Karpas-422 (cell line): ENCODE measurements at regions not wholly inside any gene's neighbourhood (a gene's known extent, or its start where the extent isn't known, plus 50 kb on each side); places are given as distances from the start of the nearest gene placed in this dataset.

Experiments used
- DNase-seq: peaks from one replicate; pipeline ENCODE4 v3.0.0-alpha.2; 2015
- H2AFZ ChIP-seq: fragments of 200-600 bp; sonication (generic); 2 replicates; pipeline ENCODE4 v1.6.1; 2014; ENCODE audit warnings: antibody characterized with exemption, low read length, mixed read lengths
- H3K27ac ChIP-seq: fragments of 200-600 bp; sonication (generic); 2 replicates; pipeline ENCODE4 v1.5.1; 2014; ENCODE audit warnings: mild to moderate bottlenecking, low read length, moderate library complexity
- H3K27me3 ChIP-seq: fragments of 200-600 bp; sonication (generic); 2 replicates; pipeline ENCODE4 v1.6.1; 2014; ENCODE audit warnings: low read length, mixed read lengths
- H3K36me3 ChIP-seq: fragments of 200-600 bp; sonication (generic); 2 replicates; pipeline ENCODE4 v1.6.1; 2014; ENCODE audit warnings: low read length, mixed read lengths; ENCODE audit not compliant: insufficient read depth
- H3K4me1 ChIP-seq: fragments of 200-600 bp; sonication (generic); 2 replicates; pipeline ENCODE4 v1.6.1; 2014; ENCODE audit warnings: mild to moderate bottlenecking, low read length, mixed read lengths
- H3K4me2 ChIP-seq: fragments of 200-600 bp; sonication (generic); 2 replicates; pipeline ENCODE4 v1.6.1; 2014; ENCODE audit warnings: low read length, low read depth, mild to moderate bottlenecking; ENCODE audit not compliant: poor library complexity, severe bottlenecking
- H3K4me3 ChIP-seq: fragments of 200-600 bp; sonication (generic); 2 replicates; pipeline ENCODE4 v1.5.1; 2014; ENCODE audit warnings: mild to moderate bottlenecking, antibody characterized with exemption, low read length, mixed read lengths
- H3K79me2 ChIP-seq: fragments of 200-600 bp; sonication (generic); 2 replicates; pipeline ENCODE4 v1.6.1; 2014; ENCODE audit warnings: mild to moderate bottlenecking, low read length, mixed read lengths
- H3K9ac ChIP-seq: fragments of 200-600 bp; sonication (generic); 2 replicates; pipeline ENCODE4 v1.6.0; 2014; ENCODE audit warnings: low read length
- H3K9me2 ChIP-seq: fragments of 200-600 bp; sonication (generic), shearing (Covaris generic); replicated peaks from 2 replicates; pipeline ENCODE4 v1.6.0; 2014; ENCODE audit warnings: mild to moderate bottlenecking, low read length, moderate library complexity; ENCODE audit not compliant: insufficient read depth
- H3K9me3 ChIP-seq: fragments of 300-700, 200-600 bp; sonication (generic); 2 replicates; pipeline ENCODE4 v1.6.1; 2014; ENCODE audit warnings: low read length, mixed read lengths
- H4K20me1 ChIP-seq: fragments of 200-600 bp; sonication (generic); 2 replicates; pipeline ENCODE4 v1.6.1; 2014; ENCODE audit warnings: mild to moderate bottlenecking, antibody characterized with exemption, low read length, low read depth; ENCODE audit not compliant: insufficient read depth

DNA sequence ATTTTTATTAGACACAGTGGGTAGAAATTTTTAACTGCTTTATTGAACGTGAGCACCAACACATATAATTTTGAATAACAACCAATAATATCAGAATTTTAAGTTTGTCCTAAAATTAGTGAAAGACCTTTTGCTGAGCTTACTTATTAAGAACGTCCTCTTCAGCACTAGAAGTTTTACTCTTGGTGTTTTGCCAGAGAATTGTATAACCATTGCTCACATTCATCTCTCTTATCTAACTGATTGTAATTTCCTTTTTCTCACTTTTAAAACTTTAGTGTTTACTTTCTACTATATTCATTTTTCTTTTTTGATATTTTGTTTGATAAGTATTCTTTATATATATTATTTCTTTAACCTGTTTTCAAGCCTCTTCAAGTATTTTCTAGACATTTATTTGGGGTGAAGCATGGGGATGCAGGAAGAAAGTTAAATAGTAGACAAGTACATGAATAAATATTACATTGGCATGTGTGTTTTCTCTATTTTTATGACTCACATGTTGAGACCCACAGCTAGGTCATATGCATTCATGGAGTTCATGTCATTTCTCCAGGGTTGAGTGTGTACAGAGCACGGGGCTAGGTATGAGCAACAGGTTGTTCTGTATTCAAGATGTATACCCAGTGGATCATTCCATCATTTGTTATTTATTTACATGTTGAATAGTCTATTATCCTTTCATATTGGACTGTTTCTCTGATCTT lies 90.6 kb downstream of the ATP6V1G3 start:
- H3K9me2 ChIP-seq = no peaks in the 10 kb centered on the region
- no peaks in the 10 kb centered on the region for H3K79me2 ChIP-seq
- DNase-seq = no peak
- no peak overlapping the region for H2AFZ ChIP-seq
- no peaks in the 10 kb centered on the region for H3K36me3 ChIP-seq
- no peak overlapping the region for H3K27ac ChIP-seq
- no peak overlapping the region for H3K4me3 ChIP-seq
- no peaks in the 10 kb centered on the region for H3K27me3 ChIP-seq
- H3K9ac ChIP-seq = no peak overlapping the region
- no peaks in the 10 kb centered on the region for H3K4me1 ChIP-seq
- H3K4me2 ChIP-seq = no peak overlapping the region
- H3K9me3 ChIP-seq = no peaks in the 10 kb centered on the region
- H4K20me1 ChIP-seq = no peaks in the 10 kb centered on the region

- Histone ChIP-seq H3K27ac (no peak overlapping the region), H3K27me3 (no peaks in the 10 kb centered on the region), H3K9me2 (no peaks in the 10 kb centered on the region), H3K4me3 (no peak overlapping the region), H3K4me1 (no peaks in the 10 kb centered on the region), H3K36me3 (no peaks in the 10 kb centered on the region), H3K4me2 (no peak overlapping the region), H2AFZ (no peak overlapping the region), H3K9me3 (no peaks in the 10 kb centered on the region), H4K20me1 (no peaks in the 10 kb centered on the region), H3K9ac (no peak overlapping the region), H3K79me2 (no peaks in the 10 kb centered on the region)
- DNase-seq = no peak
Observed at GRCh38 chr1:198449261-198449660, 91.2 kb downstream of the ATP6V1G3 start.

DNA sequence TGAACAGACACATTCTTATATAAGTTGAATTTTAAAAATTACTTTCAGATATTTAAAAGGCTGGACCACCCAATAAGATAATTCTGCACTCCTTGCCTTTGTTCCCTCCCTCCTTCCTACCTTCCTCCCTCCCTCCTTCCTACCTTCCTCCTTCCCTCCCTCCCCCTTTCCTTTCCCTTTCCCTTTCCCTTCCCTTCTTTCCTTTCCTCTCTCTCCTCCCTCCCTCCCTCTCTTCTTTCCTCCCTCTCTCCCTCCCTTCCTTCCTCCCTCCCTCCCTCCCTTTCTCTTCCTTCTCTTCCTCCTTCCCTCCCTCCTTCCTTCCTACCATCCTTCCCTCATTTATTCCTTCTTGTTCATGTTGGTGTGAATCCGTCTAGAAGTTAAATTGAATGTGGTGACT lies 93.0 kb downstream of the ATP6V1G3 start:
- Histone ChIP-seq H4K20me1 (no peaks in the 10 kb centered on the region), H3K4me2 (no peak overlapping the region), H3K9ac (no peak overlapping the region), H3K79me2 (no peaks in the 10 kb centered on the region), H3K27me3 (no peaks in the 10 kb centered on the region), H3K4me3 (no peak overlapping the region), H2AFZ (no peak overlapping the region), H3K9me3 (no peaks in the 10 kb centered on the region), H3K36me3 (no peaks in the 10 kb centered on the region), H3K27ac (no peak overlapping the region), H3K9me2 (no peaks in the 10 kb centered on the region), H3K4me1 (no peaks in the 10 kb centered on the region)
- no peak for DNase-seq

- no peaks in the 10 kb centered on the region for H3K4me1 ChIP-seq
- H3K36me3 ChIP-seq = no peaks in the 10 kb centered on the region
- H2AFZ ChIP-seq = no peak overlapping the region
- DNase-seq = no peak
- H3K4me2 ChIP-seq = no peak overlapping the region
- H4K20me1 ChIP-seq = no peaks in the 10 kb centered on the region
- no peak overlapping the region for H3K27ac ChIP-seq
- H3K4me3 ChIP-seq = no peak overlapping the region
- H3K9me3 ChIP-seq = no peaks in the 10 kb centered on the region
- H3K79me2 ChIP-seq = no peaks in the 10 kb centered on the region
- H3K9ac ChIP-seq = no peak overlapping the region
- H3K9me2 ChIP-seq = no peaks in the 10 kb centered on the region
- no peaks in the 10 kb centered on the region for H3K27me3 ChIP-seq
Observed at GRCh38 chr1:198445872-198446271, 94.6 kb downstream of the ATP6V1G3 start.

DNA sequence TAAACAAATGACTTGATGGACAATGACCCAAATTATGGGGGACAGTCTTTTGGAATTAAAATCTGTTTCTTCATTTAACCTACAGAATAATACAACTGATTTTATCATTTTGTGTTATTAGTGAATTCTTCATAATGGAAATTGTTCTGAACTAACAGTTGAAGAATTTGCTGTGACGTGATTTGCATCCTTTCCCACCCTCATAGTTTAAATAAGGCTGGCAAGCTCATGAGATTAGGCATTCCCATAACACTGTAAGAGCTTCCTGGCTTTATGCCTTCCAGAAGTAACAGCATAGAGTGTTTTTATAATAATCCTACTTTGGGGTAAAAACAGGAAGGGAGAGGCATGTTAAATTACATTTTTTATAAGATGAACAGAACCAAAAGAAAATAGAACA lies 95.7 kb downstream of the ATP6V1G3 start:
- no peaks in the 10 kb centered on the region for H3K9me3 ChIP-seq
- no peaks in the 10 kb centered on the region for H3K4me1 ChIP-seq
- no peaks in the 10 kb centered on the region for H3K27me3 ChIP-seq
- DNase-seq = no peak
- H3K79me2 ChIP-seq = no peaks in the 10 kb centered on the region
- H3K36me3 ChIP-seq = no peaks in the 10 kb centered on the region
- H4K20me1 ChIP-seq = no peaks in the 10 kb centered on the region
- no peak overlapping the region for H2AFZ ChIP-seq
- H3K27ac ChIP-seq = no peak overlapping the region
- H3K4me3 ChIP-seq = no peak overlapping the region
- H3K9ac ChIP-seq = no peak overlapping the region
- H3K4me2 ChIP-seq = no peak overlapping the region
- H3K9me2 ChIP-seq = no peaks in the 10 kb centered on the region

GRCh38 chr1:198443365-198444233 lies 96.9 kb downstream of the ATP6V1G3 start:
- no peaks in the 10 kb centered on the region for H3K4me1 ChIP-seq
- no peak overlapping the region for H3K4me2 ChIP-seq
- no peak overlapping the region for H3K4me3 ChIP-seq
- no peak overlapping the region for H3K27ac ChIP-seq
- DNase-seq = no peak
- H3K27me3 ChIP-seq = no peaks in the 10 kb centered on the region
- H3K9me2 ChIP-seq = no peaks in the 10 kb centered on the region
- H3K79me2 ChIP-seq = no peaks in the 10 kb centered on the region
- H3K9me3 ChIP-seq = no peaks in the 10 kb centered on the region
- no peak overlapping the region for H2AFZ ChIP-seq
- no peaks in the 10 kb centered on the region for H4K20me1 ChIP-seq
- H3K36me3 ChIP-seq = no peaks in the 10 kb centered on the region
- no peak overlapping the region for H3K9ac ChIP-seq

DNA sequence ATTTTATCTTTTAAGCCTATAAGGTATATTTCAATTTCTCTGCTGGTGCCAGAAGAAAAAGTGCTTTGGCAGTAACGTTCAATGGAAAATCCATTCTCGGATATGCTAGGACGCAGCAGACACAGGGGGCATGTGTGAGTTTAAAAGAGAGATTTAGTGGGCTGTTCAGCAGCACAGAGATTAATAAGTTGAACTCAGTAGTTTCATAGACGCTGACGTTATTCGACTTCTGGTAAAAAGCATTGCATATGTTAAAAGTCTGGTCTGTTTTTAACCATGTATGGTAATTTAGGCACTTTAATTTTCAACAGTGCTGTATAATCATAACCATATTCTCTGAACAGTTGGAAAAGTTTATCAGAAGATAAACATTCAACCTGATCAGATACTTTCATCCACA lies 99.6 kb downstream of the ATP6V1G3 start:
- no peak overlapping the region for H3K4me3 ChIP-seq
- no peaks in the 10 kb centered on the region for H3K9me2 ChIP-seq
- no peaks in the 10 kb centered on the region for H3K9me3 ChIP-seq
- no peaks in the 10 kb centered on the region for H3K4me1 ChIP-seq
- DNase-seq = no peak
- no peaks in the 10 kb centered on the region for H3K79me2 ChIP-seq
- H3K36me3 ChIP-seq = no peaks in the 10 kb centered on the region
- no peak overlapping the region for H3K27ac ChIP-seq
- H3K27me3 ChIP-seq = no peaks in the 10 kb centered on the region
- no peak overlapping the region for H2AFZ ChIP-seq
- no peak overlapping the region for H3K9ac ChIP-seq
- H4K20me1 ChIP-seq = no peaks in the 10 kb centered on the region
- no peak overlapping the region for H3K4me2 ChIP-seq

DNA sequence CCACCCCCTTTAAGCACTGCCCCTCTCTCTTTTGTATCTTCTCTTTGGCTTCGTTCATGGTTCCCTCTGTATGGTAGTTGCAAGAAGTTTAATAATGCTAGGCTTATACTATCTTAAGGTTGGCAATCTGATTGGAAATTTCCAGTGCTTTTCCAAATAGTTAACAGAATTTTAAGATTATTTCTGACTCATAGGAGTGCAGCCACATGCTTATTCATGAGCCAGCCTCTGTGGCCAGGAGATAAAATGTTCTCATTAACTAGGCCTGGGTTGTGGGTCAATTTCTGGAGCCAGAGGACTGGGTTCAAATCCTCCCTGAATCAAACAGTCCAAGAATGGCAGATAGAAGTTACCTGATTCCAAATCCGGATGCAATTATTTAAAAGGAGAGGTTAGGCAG lies 103.1 kb downstream of the ATP6V1G3 start:
- no peaks in the 10 kb centered on the region for H3K9me3 ChIP-seq
- no peak overlapping the region for H2AFZ ChIP-seq
- H3K9ac ChIP-seq = no peak overlapping the region

More for the DNA sequence above, 103.1 kb downstream of the ATP6V1G3 start:
- H3K4me3 ChIP-seq = no peak overlapping the region
- H3K36me3 ChIP-seq = no peaks in the 10 kb centered on the region
- no peak for DNase-seq
- no peaks in the 10 kb centered on the region for H3K9me2 ChIP-seq
- no peaks in the 10 kb centered on the region for H3K27me3 ChIP-seq
- H3K4me1 ChIP-seq = no peaks in the 10 kb centered on the region
- no peaks in the 10 kb centered on the region for H4K20me1 ChIP-seq
- no peak overlapping the region for H3K4me2 ChIP-seq
- no peak overlapping the region for H3K27ac ChIP-seq
- H3K79me2 ChIP-seq = no peaks in the 10 kb centered on the region
